ENCODE measurements at regions not wholly inside any gene's neighbourhood (a gene's known extent, or its start where the extent isn't known, plus 50 kb on each side); places are given as distances from the start of the nearest gene placed in this dataset.

DNA sequence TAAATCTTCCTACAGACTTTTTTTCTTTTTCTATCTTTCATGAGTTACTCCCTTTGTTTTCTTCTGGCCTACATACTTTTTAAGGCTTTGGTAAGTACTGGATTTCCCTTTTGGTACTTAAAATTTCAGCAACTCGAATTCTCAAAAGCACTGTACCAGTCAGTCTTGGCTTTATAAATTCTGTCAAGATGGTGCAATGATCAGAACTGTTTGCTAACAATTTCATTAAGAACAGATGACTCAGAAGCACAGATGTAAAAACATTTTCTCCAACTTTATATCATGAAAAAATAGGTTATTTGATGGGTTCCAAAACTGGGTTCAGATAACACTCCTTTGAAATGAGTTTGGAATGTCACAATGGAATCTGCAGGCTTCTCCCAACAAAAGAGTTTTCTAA lies 1961.8 kb upstream of the FLRT2 start:
- Histone ChIP-seq H3K4me1 (ENCODE audit: insufficient read depth, low read length, poor library complexity, severe bottlenecking) (no peaks in the 10 kb centered on the region), H3K4me3 (ENCODE audit: low read depth, low read length, poor library complexity, severe bottlenecking) (no peak overlapping the region), H3K4me2 (ENCODE audit: low read length) (no peak overlapping the region), H4K20me1 (ENCODE audit: insufficient read depth, low read length) (no peaks in the 10 kb centered on the region), H3K27ac (ENCODE audit: low read depth, low read length, poor library complexity, severe bottlenecking) (no peak overlapping the region), H3K9me3 (ENCODE audit: low read length) (no peaks in the 10 kb centered on the region), H3K36me3 (ENCODE audit: insufficient read depth, low read length) (no peaks in the 10 kb centered on the region), H2AFZ (ENCODE audit: low read length) (no peak overlapping the region), H3K79me2 (ENCODE audit: insufficient read depth, low read depth, low read length) (no peaks in the 10 kb centered on the region), H3K9me2 (ENCODE audit: insufficient read depth, low read length) (no peaks in the 10 kb centered on the region)
- BruUV-seq (replicated peaks) = no TSS peak
- TF ChIP-seq EZH2phosphoT487 (IDR thresholded peaks at IDR 0.05; ENCODE audit: borderline replicate concordance, low read depth, low read length) = no peak
- TF ChIP-seq, protein P1, sequence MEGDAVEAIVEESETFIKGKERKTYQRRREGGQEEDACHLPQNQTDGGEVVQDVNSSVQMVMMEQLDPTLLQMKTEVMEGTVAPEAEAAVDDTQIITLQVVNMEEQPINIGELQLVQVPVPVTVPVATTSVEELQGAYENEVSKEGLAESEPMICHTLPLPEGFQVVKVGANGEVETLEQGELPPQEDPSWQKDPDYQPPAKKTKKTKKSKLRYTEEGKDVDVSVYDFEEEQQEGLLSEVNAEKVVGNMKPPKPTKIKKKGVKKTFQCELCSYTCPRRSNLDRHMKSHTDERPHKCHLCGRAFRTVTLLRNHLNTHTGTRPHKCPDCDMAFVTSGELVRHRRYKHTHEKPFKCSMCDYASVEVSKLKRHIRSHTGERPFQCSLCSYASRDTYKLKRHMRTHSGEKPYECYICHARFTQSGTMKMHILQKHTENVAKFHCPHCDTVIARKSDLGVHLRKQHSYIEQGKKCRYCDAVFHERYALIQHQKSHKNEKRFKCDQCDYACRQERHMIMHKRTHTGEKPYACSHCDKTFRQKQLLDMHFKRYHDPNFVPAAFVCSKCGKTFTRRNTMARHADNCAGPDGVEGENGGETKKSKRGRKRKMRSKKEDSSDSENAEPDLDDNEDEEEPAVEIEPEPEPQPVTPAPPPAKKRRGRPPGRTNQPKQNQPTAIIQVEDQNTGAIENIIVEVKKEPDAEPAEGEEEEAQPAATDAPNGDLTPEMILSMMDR (conservative IDR thresholded peaks at IDR 0.05; ENCODE audit: low read length) = no peak
- ChIA-PET POLR2A (interaction anchor here (0.6 kb wide), 1 partner anchor 582 kb away, joined by 3 read pairs; no protein-coding TSS in a partner anchor), CTCF (ENCODE audit: unreplicated experiment) (no interaction called here)
- DNase-seq (ENCODE audit: low spot score) = no peak
- intact Hi-C loops (cut with micrococcal nuclease; ENCODE audit: unreplicated experiment) = no loop called here

GRCh38 chr14:83575301-83575700 lies 1954.6 kb upstream of the FLRT2 start:
- H3K9me3 ChIP-seq (ENCODE audit: low read length) = no peaks in the 10 kb centered on the region
- no peak for DNase-seq (ENCODE audit: low spot score)
- no peak overlapping the region for H3K4me2 ChIP-seq (ENCODE audit: low read length)
- no peaks in the 10 kb centered on the region for H3K9me2 ChIP-seq (ENCODE audit: insufficient read depth, low read length)
- H3K4me1 ChIP-seq (ENCODE audit: insufficient read depth, low read length, poor library complexity, severe bottlenecking) = no peaks in the 10 kb centered on the region
- H4K20me1 ChIP-seq (ENCODE audit: insufficient read depth, low read length) = no peaks in the 10 kb centered on the region
- H2AFZ ChIP-seq (ENCODE audit: low read length) = no peak overlapping the region
- intact Hi-C loops (cut with micrococcal nuclease; ENCODE audit: unreplicated experiment) = no loop called here
- no peak for TF ChIP-seq EZH2phosphoT487 (IDR thresholded peaks at IDR 0.05; ENCODE audit: borderline replicate concordance, low read depth, low read length)
- TF ChIP-seq, protein P1 (conservative IDR thresholded peaks at IDR 0.05; ENCODE audit: low read length) = no peak
- no peaks in the 10 kb centered on the region for H3K79me2 ChIP-seq (ENCODE audit: insufficient read depth, low read depth, low read length)
- CTCF ChIA-PET (ENCODE audit: unreplicated experiment) = no interaction called here
- POLR2A ChIA-PET = no interaction called here
- H3K4me3 ChIP-seq (ENCODE audit: low read depth, low read length, poor library complexity, severe bottlenecking) = no peak overlapping the region
- no peaks in the 10 kb centered on the region for H3K36me3 ChIP-seq (ENCODE audit: insufficient read depth, low read length)
- BruUV-seq (replicated peaks) = no TSS peak
- H3K27ac ChIP-seq (ENCODE audit: low read depth, low read length, poor library complexity, severe bottlenecking) = no peak overlapping the region

GRCh38 chr14:83583201-83583600 lies 1946.7 kb upstream of the FLRT2 start:
- H3K36me3 ChIP-seq (ENCODE audit: insufficient read depth, low read length) = no peaks in the 10 kb centered on the region
- ChIA-PET POLR2A (no interaction called here), CTCF (ENCODE audit: unreplicated experiment) (no interaction called here)
- no peak overlapping the region for H3K27ac ChIP-seq (ENCODE audit: low read depth, low read length, poor library complexity, severe bottlenecking)
- no peaks in the 10 kb centered on the region for H3K9me3 ChIP-seq (ENCODE audit: low read length)
- no peak overlapping the region for H2AFZ ChIP-seq (ENCODE audit: low read length)
- no peaks in the 10 kb centered on the region for H3K79me2 ChIP-seq (ENCODE audit: insufficient read depth, low read depth, low read length)
- no peak for DNase-seq (ENCODE audit: low spot score)
- intact Hi-C loops (cut with micrococcal nuclease; ENCODE audit: unreplicated experiment) = no loop called here
- H3K4me3 ChIP-seq (ENCODE audit: low read depth, low read length, poor library complexity, severe bottlenecking) = no peak overlapping the region
- H3K4me1 ChIP-seq (ENCODE audit: insufficient read depth, low read length, poor library complexity, severe bottlenecking) = no peaks in the 10 kb centered on the region
- H4K20me1 ChIP-seq (ENCODE audit: insufficient read depth, low read length) = no peaks in the 10 kb centered on the region
- no peak overlapping the region for H3K4me2 ChIP-seq (ENCODE audit: low read length)
- H3K9me2 ChIP-seq (ENCODE audit: insufficient read depth, low read length) = no peaks in the 10 kb centered on the region
- no TSS peak for BruUV-seq (replicated peaks)
- TF ChIP-seq EZH2phosphoT487 (IDR thresholded peaks at IDR 0.05; ENCODE audit: borderline replicate concordance, low read depth, low read length) = no peak
- TF ChIP-seq, protein P1 (conservative IDR thresholded peaks at IDR 0.05; ENCODE audit: low read length) = no peak

All from OCI-LY7 (cell line).